GM12872 (cell line): ENCODE measurements at regions not wholly inside any gene's neighbourhood (a gene's known extent, or its start where the extent isn't known, plus 50 kb on each side); places are given as distances from the start of the nearest gene placed in this dataset.

ENCODE experiments used
- TF ChIP-seq, protein P1 (sequence below): IDR thresholded peaks from 3 replicates; pipeline ENCODE4 v1.5.1; 2011; ENCODE audit warnings: low read depth, mild to moderate bottlenecking, low read length, moderate library complexity; ENCODE audit not compliant: insufficient read depth

GRCh38 chr22:48889209-48889830, 938.4 kb downstream of the BRD1 start:
- TF ChIP-seq, protein P1, sequence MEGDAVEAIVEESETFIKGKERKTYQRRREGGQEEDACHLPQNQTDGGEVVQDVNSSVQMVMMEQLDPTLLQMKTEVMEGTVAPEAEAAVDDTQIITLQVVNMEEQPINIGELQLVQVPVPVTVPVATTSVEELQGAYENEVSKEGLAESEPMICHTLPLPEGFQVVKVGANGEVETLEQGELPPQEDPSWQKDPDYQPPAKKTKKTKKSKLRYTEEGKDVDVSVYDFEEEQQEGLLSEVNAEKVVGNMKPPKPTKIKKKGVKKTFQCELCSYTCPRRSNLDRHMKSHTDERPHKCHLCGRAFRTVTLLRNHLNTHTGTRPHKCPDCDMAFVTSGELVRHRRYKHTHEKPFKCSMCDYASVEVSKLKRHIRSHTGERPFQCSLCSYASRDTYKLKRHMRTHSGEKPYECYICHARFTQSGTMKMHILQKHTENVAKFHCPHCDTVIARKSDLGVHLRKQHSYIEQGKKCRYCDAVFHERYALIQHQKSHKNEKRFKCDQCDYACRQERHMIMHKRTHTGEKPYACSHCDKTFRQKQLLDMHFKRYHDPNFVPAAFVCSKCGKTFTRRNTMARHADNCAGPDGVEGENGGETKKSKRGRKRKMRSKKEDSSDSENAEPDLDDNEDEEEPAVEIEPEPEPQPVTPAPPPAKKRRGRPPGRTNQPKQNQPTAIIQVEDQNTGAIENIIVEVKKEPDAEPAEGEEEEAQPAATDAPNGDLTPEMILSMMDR = no peak

- TF ChIP-seq, protein P1 = no peak
Measured at GRCh38 chr22:48888466-48889208, 939.0 kb downstream of the BRD1 start.

DNA sequence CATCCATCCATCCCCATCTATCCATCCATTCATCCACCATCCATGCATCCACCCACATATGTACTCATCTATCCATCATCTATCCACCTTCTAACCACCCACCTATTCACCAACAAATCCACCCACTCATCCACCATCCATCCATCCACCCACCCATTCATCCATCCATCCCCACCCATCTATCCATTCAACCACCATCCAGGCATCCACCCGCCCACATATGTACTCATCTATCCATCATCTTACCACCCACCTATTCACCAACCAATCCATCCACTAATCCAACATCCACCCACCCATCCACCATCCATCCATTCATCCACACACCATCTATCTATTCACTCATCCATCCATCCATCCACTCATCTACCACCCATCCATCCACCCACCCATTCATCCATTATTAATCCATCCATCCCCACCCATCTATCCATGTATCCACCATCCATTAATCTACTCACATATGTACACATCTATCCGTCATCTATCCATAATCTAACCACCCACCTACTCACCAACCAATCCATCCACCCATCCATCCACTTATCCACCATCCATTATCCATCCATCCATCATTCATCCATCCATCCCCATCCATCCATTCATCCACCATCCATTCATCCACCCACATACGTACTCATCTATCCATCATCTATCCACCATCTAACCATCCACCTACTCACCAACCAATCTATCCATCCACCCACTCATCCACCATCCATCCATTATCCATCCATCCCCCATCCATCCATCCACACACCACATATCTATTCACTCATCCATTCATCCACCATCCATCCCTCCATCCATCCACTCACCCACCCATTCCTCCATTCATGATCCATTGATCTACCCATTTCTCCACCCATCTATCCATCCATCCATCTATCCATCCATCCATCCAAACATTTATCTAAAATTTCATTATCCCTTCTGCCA, 940.0 kb downstream of the BRD1 start:
- TF ChIP-seq, protein P1 = no peak

DNA sequence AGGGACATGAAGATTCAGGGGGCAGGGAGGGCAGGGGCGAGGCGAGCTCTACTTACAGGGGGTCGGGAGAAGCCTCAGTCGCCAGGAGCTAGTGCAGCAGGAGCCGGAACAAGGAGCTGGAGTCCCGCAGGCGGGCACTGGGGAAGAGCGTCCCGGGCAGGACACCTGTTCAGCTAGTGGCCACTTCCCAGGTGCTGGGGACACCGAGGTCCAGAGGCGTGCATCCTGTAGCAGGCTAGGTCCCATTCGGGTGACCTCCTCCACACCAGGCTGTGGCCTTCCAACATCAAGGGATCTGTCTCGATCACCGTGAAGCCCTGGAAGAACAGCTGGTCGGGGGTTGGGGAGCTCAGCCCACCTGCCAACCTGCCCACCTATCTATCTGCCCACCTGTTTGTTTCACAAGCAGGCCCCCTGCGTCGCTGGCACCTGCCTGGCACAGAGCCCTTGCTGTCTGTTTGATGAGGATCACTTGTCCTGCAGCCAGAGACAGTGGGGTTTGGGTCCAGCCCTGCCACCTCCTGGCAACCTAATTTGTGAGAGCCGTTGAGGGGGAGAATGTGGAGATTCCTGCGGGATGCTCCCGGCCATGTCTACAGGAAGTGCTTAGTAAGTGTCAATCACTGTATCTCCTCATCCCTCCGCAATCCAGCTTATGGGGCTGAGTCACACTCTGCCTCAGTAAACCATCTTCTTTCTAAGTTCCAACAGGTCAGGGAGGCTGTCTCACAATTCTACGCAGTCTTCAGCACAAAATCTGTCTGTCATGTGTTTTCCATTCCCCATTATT, 940.9 kb downstream of the BRD1 start:
- TF ChIP-seq, protein P1 = no peak

GRCh38 chr22:48885919-48886305, 941.8 kb downstream of the BRD1 start:
- TF ChIP-seq, protein P1 = no peak

DNA sequence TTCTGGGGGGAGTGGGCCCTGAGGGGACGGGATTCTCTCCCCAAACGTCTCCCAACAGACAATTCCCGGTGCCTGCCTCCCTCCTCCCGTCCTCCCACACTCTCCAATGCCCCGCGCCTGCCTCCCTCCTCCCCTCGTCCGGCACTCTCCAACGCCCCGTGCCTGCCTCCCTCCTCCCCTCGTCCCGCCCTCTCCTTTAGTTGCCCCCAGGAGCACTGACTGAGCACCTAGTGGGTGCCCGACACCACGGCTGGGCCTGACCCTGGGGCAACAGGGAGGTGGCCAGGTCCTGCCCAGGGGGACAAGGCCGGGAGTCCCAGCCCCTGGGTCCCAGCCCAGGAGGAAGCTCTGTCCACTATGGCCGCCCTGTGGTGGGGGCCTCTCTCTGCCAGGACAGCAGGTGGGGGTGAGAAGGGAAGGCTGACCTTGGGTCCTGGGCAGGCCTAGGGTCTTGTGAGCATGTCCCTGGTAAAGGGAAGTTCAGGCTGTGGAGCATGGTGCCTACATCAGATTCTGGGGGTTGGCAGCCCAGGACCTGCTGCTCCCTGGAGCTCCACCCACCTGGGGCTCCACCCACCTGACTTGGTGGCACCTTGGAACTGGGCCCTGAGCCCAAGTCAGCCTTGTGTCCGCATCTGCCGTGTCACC, 942.3 kb downstream of the BRD1 start:
- TF ChIP-seq, protein P1 = no peak
